T-cell (primary cell): ENCODE measurements at regions not wholly inside any gene's neighbourhood (a gene's known extent, or its start where the extent isn't known, plus 50 kb on each side); places are given as distances from the start of the nearest gene placed in this dataset.

Source experiments
- ATAC-seq, 4 experiments: fragments of 200-7000 bp in 3 of 4; fragments of 150-1000 bp in 1 of 4; cut with Tn5 transposase; replicated peaks in 1 of 4; 1 replicate in 3 of 4; 2 replicates in 1 of 4; pipeline ENCODE4 v1.10.0; 2021; ENCODE audit warnings: moderate library complexity in 3 of 4, mild to moderate bottlenecking in 2 of 4, moderate number of reproducible peaks in 1 of 4
- CTCF ChIA-PET, 2 donors: fragments of 300-600 bp; sonication (Branson Sonifier 250); formaldehyde crosslinking; loops; one replicate each; lab custom pipeline; 2022; ENCODE audit warnings: antibody characterized with exemption in 2 of 2; lab: Charles Lee
- POLR2A ChIA-PET, 2 donors: fragments of 300-600 bp; sonication (Branson Sonifier 250); formaldehyde crosslinking; loops; one replicate each; lab custom pipeline; 2022; ENCODE audit warnings: antibody characterized with exemption in 2 of 2; lab: Charles Lee
- DNase-seq, 35 experiments: peaks; one replicate each; pipeline versions ENCODE4 v3.0.0 to v3.0.0-alpha.2; 2013 to 2023
- H3K27ac ChIP-seq: one replicate; pipeline ENCODE4 v1.5.1; 2013; ENCODE audit warnings: low read length
- H3K27me3 ChIP-seq, 2 experiments: replicated peaks in 1 of 2; 1 replicate in 1 of 2; 2 replicates in 1 of 2; pipeline versions ENCODE4 v1.6.1 to v1.7.0; 2013; ENCODE audit warnings: low read length in 1 of 2, mixed read lengths in 1 of 2; ENCODE audit not compliant: control insufficient read depth in 2 of 2, insufficient read depth in 2 of 2; ENCODE audit errors: extremely low read depth in 1 of 2
- H3K36me3 ChIP-seq, 2 donors: 1 replicate in 1 of 2; 2 replicates in 1 of 2; pipeline versions ENCODE4 v1.6.1 to v1.7.0; 2013; ENCODE audit warnings: low read length in 1 of 2; ENCODE audit not compliant: control insufficient read depth in 2 of 2, insufficient read depth in 1 of 2; ENCODE audit errors: extremely low read depth in 1 of 2
- H3K4me1 ChIP-seq, 2 experiments: 1 replicate in 1 of 2; 2 replicates in 1 of 2; pipeline versions ENCODE4 v1.6.1 to v1.7.0; 2013; ENCODE audit warnings: low read length in 2 of 2, mixed read lengths in 1 of 2; ENCODE audit not compliant: insufficient read depth in 2 of 2, control insufficient read depth in 1 of 2; ENCODE audit errors: extremely low read depth in 1 of 2
- H3K4me3 ChIP-seq, 2 donors: 1 replicate in 1 of 2; 2 replicates in 1 of 2; pipeline versions ENCODE4 v1.5.1 to v1.7.0; 2013; ENCODE audit warnings: mild to moderate bottlenecking in 2 of 2, low read length in 1 of 2, moderate library complexity in 1 of 2; ENCODE audit not compliant: control insufficient read depth in 1 of 2; ENCODE audit errors: extremely low read depth in 1 of 2
- H3K9me3 ChIP-seq: 2 replicates; pipeline ENCODE4 v1.7.0; 2013
- H3K27ac Mint-ChIP-seq, 2 donors: one replicate each; pipeline ENCODE4 v1.8.0; 2020 to 2021; ENCODE audit warnings: mild to moderate bottlenecking in 2 of 2, mixed read lengths in 2 of 2
- H3K27me3 Mint-ChIP-seq, 2 donors: one replicate each; pipeline ENCODE4 v1.8.0; 2021 to 2022; ENCODE audit warnings: mixed read lengths in 2 of 2
- H3K36me3 Mint-ChIP-seq: one replicate; pipeline ENCODE4 v1.8.0; 2021; ENCODE audit warnings: mixed read lengths
- H3K4me1 Mint-ChIP-seq, 3 donors: one replicate each; pipeline ENCODE4 v1.8.0; 2020 to 2022; ENCODE audit warnings: mixed read lengths in 3 of 3, mild to moderate bottlenecking in 1 of 3
- H3K4me3 Mint-ChIP-seq, 3 donors: one replicate each; pipeline ENCODE4 v1.8.0; 2020 to 2022; ENCODE audit warnings: mild to moderate bottlenecking in 3 of 3, mixed read lengths in 3 of 3, moderate library complexity in 3 of 3
- H3K9me3 Mint-ChIP-seq, 3 donors: one replicate each; pipeline ENCODE4 v1.8.0; 2020 to 2022; ENCODE audit warnings: mixed read lengths in 3 of 3
- WGBS: methylation state at CpG from one replicate; pipeline ENCODE4 v1.1.5; 2013; ENCODE audit warnings: missing lambda C conversion rate; ENCODE audit not compliant: insufficient coverage; 5-methylcytosine and 5-hydroxymethylcytosine counted together

- Mint-ChIP-seq H3K9me3 (peaks cover 3 to 7% (median 6%) of the 10 kb centered on the region in 3 donors), H3K27me3 (no peaks in the 10 kb centered on the region), H3K4me3 (no peak overlapping the region), H3K27ac (no peak overlapping the region), H3K4me1 (no peaks in the 10 kb centered on the region), H3K36me3 (no peaks in the 10 kb centered on the region)
- 85% methylated on average over 12 of the region's 22 CpGs for whole genome bisulfite sequencing
- H3K9me3 ChIP-seq, result no peaks in the 10 kb centered on the region
- H3K4me3 ChIP-seq, result no peak overlapping the region
- H3K27ac ChIP-seq, result no peak overlapping the region
- peaks cover 0 to 3% of the 10 kb centered on the region in 2 experiments for H3K27me3 ChIP-seq
- H3K4me1 ChIP-seq, result no peaks in the 10 kb centered on the region
- no peak for ATAC-seq
- CTCF ChIA-PET, result no interaction called here
- DNase-seq, result no peak
- H3K36me3 ChIP-seq, result no peaks in the 10 kb centered on the region
- POLR2A ChIA-PET, result no interaction called here
These were observed 370.3 kb upstream of the IRX1 start for GRCh38 chr5:3225201-3225960.

- Mint-ChIP-seq H3K27me3 (no peaks in the 10 kb centered on the region), H3K4me1 (no peaks in the 10 kb centered on the region), H3K9me3 (peaks cover 3 to 7% (median 6%) of the 10 kb centered on the region in 3 donors), H3K27ac (no peak overlapping the region), H3K4me3 (no peak overlapping the region), H3K36me3 (no peaks in the 10 kb centered on the region)
- ChIA-PET POLR2A (no interaction called here), CTCF (no interaction called here)
- ATAC-seq (no peak), DNase-seq (no peak)
- H3K9me3 ChIP-seq, result no peaks in the 10 kb centered on the region
- no peak overlapping the region for H3K4me3 ChIP-seq
- no peaks in the 10 kb centered on the region for H3K36me3 ChIP-seq
- no peaks in the 10 kb centered on the region for H3K4me1 ChIP-seq
- peaks cover 0 to 3% of the 10 kb centered on the region in 2 experiments for H3K27me3 ChIP-seq
- whole genome bisulfite sequencing, result 100% methylated on average over 1 of the region's 5 CpGs
- no peak overlapping the region for H3K27ac ChIP-seq
These were observed 372.7 kb upstream of the IRX1 start for GRCh38 chr5:3222924-3223323.

GRCh38 chr5:3221432-3221831 lies 374.2 kb upstream of the IRX1 start:
- 83% methylated on average over 1 of the region's 9 CpGs for WGBS
- no peak overlapping the region for H3K27ac Mint-ChIP-seq
- CTCF ChIA-PET, result no interaction called here
- H3K27me3 ChIP-seq, result peaks cover 0 to 3% of the 10 kb centered on the region in 2 experiments
- no peaks in the 10 kb centered on the region for H3K4me1 Mint-ChIP-seq
- H3K27me3 Mint-ChIP-seq, result no peaks in the 10 kb centered on the region
- DNase-seq, result no peak
- H3K4me1 ChIP-seq, result no peaks in the 10 kb centered on the region
- no peaks in the 10 kb centered on the region for H3K9me3 ChIP-seq
- peaks cover 0 to 1% (median 0%) of the 10 kb centered on the region in 3 donors for H3K9me3 Mint-ChIP-seq
- H3K27ac ChIP-seq, result no peak overlapping the region
- no peaks in the 10 kb centered on the region for H3K36me3 Mint-ChIP-seq
- H3K4me3 ChIP-seq, result no peak overlapping the region
- no peak for ATAC-seq
- POLR2A ChIA-PET, result no interaction called here
- no peaks in the 10 kb centered on the region for H3K36me3 ChIP-seq
- H3K4me3 Mint-ChIP-seq, result no peak overlapping the region

DNA sequence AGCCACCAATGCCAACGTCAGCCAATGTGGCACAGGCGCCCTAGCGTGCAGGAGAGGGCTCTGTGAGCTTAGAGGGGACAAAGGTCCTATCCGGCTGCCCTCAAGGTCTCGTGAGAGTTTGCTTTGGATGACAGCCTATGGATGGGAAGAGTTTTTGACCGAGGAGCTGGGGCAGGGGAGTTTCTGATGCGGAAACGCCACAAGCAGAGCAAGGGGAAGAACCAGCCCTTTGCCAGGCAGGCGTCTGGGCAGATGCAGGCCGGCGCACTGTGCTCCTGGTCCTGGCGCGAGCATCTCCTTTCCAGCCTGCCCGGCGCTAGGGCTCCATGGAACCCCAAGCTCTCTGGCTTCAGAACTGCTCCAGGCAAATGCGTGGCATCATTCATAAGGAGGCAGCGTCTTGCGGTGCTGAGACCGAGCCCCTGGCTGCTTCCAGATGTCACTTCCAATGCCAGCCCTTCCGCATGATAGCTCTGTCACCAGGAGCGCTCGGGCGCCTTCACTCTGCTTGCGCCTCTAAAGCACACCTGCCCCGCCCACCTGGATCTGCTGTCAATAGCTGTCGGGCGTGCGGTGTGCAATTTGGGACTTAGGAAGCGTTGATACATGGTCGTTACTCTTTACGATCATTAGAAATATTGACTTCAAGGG lies 374.9 kb upstream of the IRX1 start:
- ChIA-PET CTCF (no interaction called here), POLR2A (no interaction called here)
- 94% methylated on average over 30 of the region's 31 CpGs for WGBS
- Histone ChIP-seq H3K9me3 (no peaks in the 10 kb centered on the region), H3K27ac (no peak overlapping the region), H3K4me1 (no peaks in the 10 kb centered on the region), H3K27me3 (peaks cover 0 to 3% of the 10 kb centered on the region in 2 experiments), H3K36me3 (no peaks in the 10 kb centered on the region), H3K4me3 (no peak overlapping the region)
- Mint-ChIP-seq H3K27ac (no peak overlapping the region), H3K27me3 (no peaks in the 10 kb centered on the region), H3K36me3 (no peaks in the 10 kb centered on the region), H3K4me1 (no peaks in the 10 kb centered on the region), H3K9me3 (peaks cover 0 to 4% (median 3%) of the 10 kb centered on the region in 3 donors), H3K4me3 (no peak overlapping the region)
- ATAC-seq (no peak), DNase-seq (no peak)

- Mint-ChIP-seq H3K36me3 (no peaks in the 10 kb centered on the region), H3K27me3 (no peaks in the 10 kb centered on the region), H3K9me3 (peaks cover 0 to 4% (median 3%) of the 10 kb centered on the region in 3 donors), H3K4me3 (no peak overlapping the region), H3K27ac (no peak overlapping the region), H3K4me1 (no peaks in the 10 kb centered on the region)
- Histone ChIP-seq H3K4me3 (no peak overlapping the region), H3K27me3 (peaks cover 0 to 3% of the 10 kb centered on the region in 2 experiments), H3K27ac (no peak overlapping the region), H3K9me3 (no peaks in the 10 kb centered on the region), H3K36me3 (no peaks in the 10 kb centered on the region), H3K4me1 (no peaks in the 10 kb centered on the region)
- no peak for DNase-seq
- POLR2A ChIA-PET, result no interaction called here
- CTCF ChIA-PET, result no interaction called here
- 81% methylated on average over 13 of the region's 13 CpGs for WGBS
- ATAC-seq, result no peak
These were observed 375.4 kb upstream of the IRX1 start for GRCh38 chr5:3220201-3220600.

- Histone ChIP-seq H3K9me3 (no peaks in the 10 kb centered on the region), H3K4me1 (no peaks in the 10 kb centered on the region), H3K27me3 (peaks cover 0 to 8% of the 10 kb centered on the region in 2 experiments), H3K27ac (no peak overlapping the region), H3K4me3 (no peak overlapping the region), H3K36me3 (no peaks in the 10 kb centered on the region)
- DNase-seq (no peak), ATAC-seq (no peak)
- ChIA-PET CTCF (no interaction called here), POLR2A (no interaction called here)
- Mint-ChIP-seq H3K36me3 (no peaks in the 10 kb centered on the region), H3K9me3 (peaks cover 0 to 4% (median 3%) of the 10 kb centered on the region in 3 donors), H3K4me1 (no peaks in the 10 kb centered on the region), H3K4me3 (no peak overlapping the region), H3K27ac (no peak overlapping the region), H3K27me3 (no peaks in the 10 kb centered on the region)
- 91% methylated on average over 13 of the region's 20 CpGs for WGBS
These were observed 376.5 kb upstream of the IRX1 start for GRCh38 chr5:3218916-3219650.
